Urinary bladder (tissue), 3 donors: ENCODE measurements at regions not wholly inside any gene's neighbourhood (a gene's known extent, or its start where the extent isn't known, plus 50 kb on each side); places are given as distances from the start of the nearest gene placed in this dataset.

ENCODE experiments used
- DNase-seq: peaks from one replicate; pipeline ENCODE4 v3.0.0-alpha.2; 2015; ENCODE audit errors: extremely low spot score
- H3K27ac ChIP-seq: one replicate; pipeline ENCODE4 v1.5.1; 2013; ENCODE audit warnings: low read depth, mild to moderate bottlenecking, moderate library complexity
- H3K36me3 ChIP-seq: one replicate; pipeline ENCODE4 v1.6.1; 2013; ENCODE audit warnings: mild to moderate bottlenecking, moderate library complexity; ENCODE audit not compliant: insufficient read depth
- H3K4me1 ChIP-seq: one replicate; pipeline ENCODE4 v1.6.1; 2013; ENCODE audit warnings: mild to moderate bottlenecking, moderate library complexity; ENCODE audit not compliant: insufficient read depth
- H3K4me3 ChIP-seq: one replicate; pipeline ENCODE4 v1.5.1; 2013; ENCODE audit warnings: low read depth, low read length
- WGBS: extraction: QIAGEN DNeasy Blood & Tissue Kit; methylation state at CpG from one replicate; pipeline ENCODE4 v1.1.7; 2013; 5-methylcytosine and 5-hydroxymethylcytosine counted together
- donor health status: healthy with polysubstance abuse.
- donor health status: healthy.

DNA sequence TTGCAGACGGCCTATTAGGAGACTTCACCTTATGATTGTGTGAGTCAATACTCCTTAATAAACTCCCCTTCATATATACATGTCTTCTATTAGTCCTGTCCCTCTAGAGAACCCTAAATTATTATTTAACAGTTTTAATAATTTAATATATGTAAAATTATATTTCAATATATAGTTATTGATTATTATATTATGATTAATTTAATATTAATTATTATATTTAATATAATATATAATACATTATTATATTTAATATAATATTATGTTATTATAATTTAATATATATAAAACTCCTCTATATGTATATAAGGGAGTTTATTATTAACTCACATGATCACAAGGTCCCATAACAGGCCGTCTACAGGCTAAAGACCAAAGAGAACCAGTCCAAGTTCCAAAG, 533.2 kb downstream of the ARAP2 start:
- Histone ChIP-seq H3K4me3 (no peak overlapping the region), H3K4me1 (no peaks in the 10 kb centered on the region), H3K36me3 (no peaks in the 10 kb centered on the region), H3K27ac (no peak overlapping the region)
- 89% methylated on average over 2 of the region's 2 CpGs for WGBS
- DNase-seq, result no peak

DNA sequence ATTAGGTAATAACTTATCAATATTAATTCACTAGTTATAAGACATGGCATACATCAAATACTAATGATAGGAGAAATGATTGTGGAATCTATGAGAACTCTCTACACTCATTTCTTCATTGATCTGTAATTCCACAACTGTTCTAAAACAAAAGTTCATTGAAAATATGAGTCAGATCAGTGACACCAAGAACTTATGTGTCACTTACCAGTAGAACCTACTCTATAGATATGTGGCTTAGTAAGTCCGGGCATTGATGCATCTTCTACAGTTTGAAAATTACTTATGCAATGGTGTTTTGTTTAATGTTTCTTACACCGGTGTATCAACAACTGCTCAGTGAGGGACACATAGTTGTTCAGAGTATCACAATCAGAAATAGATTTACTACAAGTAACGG, 520.3 kb downstream of the ARAP2 start:
- Histone ChIP-seq H3K27ac (no peak overlapping the region), H3K4me3 (no peak overlapping the region), H3K4me1 (no peaks in the 10 kb centered on the region), H3K36me3 (no peaks in the 10 kb centered on the region)
- no peak for DNase-seq
- WGBS, result 95% methylated on average over 3 of the region's 3 CpGs

DNA sequence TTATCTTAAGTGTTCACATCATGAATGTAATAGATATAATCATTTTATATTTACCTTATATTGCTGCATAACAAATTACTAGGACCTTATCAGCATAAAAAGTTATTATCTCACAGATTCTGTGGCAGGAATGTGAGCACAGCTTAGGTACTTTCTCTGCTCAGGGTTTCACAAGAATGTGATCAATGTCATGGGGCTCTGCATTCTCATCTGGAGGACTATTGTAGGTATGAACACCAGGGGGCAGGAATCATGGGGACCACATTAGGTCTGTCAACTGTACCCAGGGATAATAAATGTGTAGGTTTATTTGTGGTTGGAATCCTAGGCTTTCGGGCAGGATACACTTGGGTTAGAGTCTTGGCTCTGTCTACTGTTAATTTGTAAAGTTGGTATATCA, 519.2 kb downstream of the ARAP2 start:
- no peak overlapping the region for H3K27ac ChIP-seq
- no peak for DNase-seq
- H3K4me3 ChIP-seq, result no peak overlapping the region
- WGBS, result 90% methylated on average over 1 of the region's 1 CpG
- no peaks in the 10 kb centered on the region for H3K36me3 ChIP-seq
- H3K4me1 ChIP-seq, result no peaks in the 10 kb centered on the region

DNA sequence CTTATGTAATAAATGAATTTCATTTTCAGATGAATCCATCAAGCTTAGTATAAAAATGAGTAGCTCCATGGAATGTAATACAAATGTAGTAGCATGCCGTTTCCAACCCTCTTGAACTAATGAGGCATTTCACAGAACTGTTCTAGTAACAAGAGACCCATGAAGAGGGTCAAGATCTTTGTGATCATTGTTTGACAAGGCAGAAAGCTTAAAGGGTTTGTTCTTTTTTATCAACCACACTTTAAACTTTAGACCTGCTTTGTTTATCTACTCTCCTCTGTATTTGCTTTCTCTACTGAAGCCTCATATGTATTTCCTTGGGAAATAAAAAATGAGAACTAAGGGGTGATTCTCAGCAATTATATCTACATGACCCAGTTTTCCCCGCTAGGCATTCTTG, 513.9 kb downstream of the ARAP2 start:
- H3K27ac ChIP-seq, result no peak overlapping the region
- no peak for DNase-seq
- 85% methylated on average over 2 of the region's 2 CpGs for WGBS
- H3K36me3 ChIP-seq, result no peaks in the 10 kb centered on the region
- H3K4me3 ChIP-seq, result no peak overlapping the region
- H3K4me1 ChIP-seq, result no peaks in the 10 kb centered on the region

DNA sequence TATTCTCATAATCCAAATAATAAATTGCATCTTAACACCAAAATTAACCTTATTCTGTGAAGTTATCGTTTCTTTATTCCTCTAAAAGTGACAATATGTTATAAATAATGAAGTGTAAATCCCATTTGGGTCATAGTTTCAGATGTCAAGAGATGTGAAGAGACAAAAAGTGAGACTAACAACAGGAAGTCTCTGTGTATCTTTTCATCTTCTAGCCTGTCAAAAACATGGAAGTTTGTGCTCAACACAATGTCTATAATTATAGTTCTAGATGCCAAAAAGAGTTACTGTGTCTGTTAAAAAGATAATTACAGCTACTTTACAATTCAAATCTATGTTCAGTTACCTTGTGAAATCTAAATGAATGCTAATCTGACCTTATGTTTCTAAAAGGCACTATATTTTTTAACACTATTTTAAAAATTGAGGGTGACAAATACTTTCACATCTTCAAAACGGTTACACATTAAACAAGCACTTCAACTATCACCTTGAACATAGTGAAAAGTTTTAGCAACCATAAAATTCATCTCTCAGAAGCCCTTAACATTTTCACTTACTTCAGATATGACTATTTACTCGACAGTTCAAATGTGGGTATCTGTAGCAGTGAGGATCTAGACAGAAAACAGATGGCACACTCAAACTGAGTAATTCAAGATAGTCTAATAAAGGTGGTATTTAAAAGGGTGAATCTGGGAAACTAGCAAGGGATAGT, 509.8 kb downstream of the ARAP2 start:
- Histone ChIP-seq H3K4me3 (no peak overlapping the region), H3K27ac (no peak overlapping the region), H3K36me3 (no peaks in the 10 kb centered on the region), H3K4me1 (no peaks in the 10 kb centered on the region)
- DNase-seq, result no peak
- WGBS, result 45% methylated on average over 3 of the region's 3 CpGs

DNA sequence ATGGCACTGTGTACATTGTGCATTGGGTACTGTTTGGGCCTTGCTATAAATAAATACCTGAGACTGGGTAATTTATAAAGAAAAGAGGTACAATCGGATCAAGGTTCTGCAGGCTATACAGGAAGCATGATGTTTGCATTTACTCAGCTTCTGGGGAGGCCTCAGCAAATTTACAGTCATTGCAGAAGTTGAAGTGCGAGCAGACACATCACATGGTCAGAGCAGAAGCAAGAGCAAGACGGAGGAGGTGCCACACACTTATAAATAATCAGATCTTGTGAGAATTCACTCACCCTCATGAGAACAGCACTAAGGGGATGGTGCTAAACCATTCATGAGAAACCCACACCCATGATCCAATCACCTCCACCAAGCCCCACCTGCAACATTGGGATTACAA, 505.0 kb downstream of the ARAP2 start:
- WGBS, result 70% methylated on average over 3 of the region's 3 CpGs
- H3K4me1 ChIP-seq, result no peaks in the 10 kb centered on the region
- no peak overlapping the region for H3K27ac ChIP-seq
- no peak for DNase-seq
- no peak overlapping the region for H3K4me3 ChIP-seq
- no peaks in the 10 kb centered on the region for H3K36me3 ChIP-seq

DNA sequence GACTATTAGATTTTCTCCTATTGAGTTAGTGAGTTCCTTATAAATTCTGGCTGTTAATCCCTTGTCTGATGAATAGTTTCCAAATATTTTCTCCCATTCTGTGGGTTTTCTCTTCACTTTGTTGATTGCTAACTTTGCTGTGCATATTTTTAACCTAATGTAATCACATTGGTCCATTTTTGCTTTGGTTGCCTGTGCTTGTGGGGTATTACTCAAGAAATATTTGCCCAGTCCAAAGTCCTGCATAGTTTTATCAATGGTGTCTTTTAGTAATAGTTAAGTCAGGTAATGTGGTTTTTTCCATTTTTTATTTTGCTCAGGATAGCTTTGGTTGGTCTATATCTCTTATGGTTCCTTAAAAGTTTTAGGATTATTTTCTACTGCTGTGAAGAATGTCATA, 490.3 kb downstream of the ARAP2 start:
- Histone ChIP-seq H3K4me1 (no peaks in the 10 kb centered on the region), H3K4me3 (no peak overlapping the region), H3K36me3 (no peaks in the 10 kb centered on the region), H3K27ac (no peak overlapping the region)
- DNase-seq, result no peak

DNA sequence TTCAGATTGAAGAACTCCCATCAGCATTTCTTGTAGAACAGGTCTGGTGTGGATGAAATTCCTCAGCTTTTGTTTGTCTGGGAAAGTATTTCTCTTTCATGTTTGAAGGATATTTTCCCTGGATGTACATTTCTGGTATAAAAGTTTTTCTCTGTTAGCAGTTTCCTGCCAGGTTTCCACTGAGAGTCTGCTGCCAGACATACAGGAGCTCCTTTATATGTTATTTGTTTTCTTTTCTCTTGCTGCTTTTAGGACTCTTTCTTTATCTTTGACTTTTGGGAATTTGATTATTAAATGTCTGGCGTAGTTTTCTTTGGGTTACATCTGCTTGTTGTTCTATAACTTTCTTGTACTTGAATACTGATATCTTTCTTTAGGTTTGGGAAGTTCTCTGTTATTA, 486.5 kb downstream of the ARAP2 start:
- Histone ChIP-seq H3K4me1 (no peaks in the 10 kb centered on the region), H3K36me3 (no peaks in the 10 kb centered on the region), H3K27ac (no peak overlapping the region), H3K4me3 (no peak overlapping the region)
- 49% methylated on average over 1 of the region's 1 CpG for WGBS
- DNase-seq, result no peak

DNA sequence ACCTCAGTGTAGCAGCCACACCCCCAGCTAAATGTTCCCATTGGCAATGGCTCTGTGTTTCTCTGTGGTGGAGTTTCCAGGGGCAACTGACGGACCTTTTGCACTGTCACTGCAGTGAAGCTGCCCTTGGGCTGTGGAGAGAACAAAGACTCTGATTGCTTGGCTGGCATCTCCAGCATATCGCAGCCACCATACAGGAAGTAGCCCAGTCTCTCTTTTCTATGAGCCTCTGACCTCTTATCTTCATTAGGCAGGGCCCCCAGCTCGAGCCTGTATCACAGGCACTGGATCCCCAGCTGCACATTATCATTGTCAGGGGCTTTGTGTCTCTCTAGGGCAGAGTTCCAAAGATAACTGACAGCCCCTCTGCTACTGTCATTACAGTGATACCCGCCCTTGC, 483.5 kb downstream of the ARAP2 start:
- H3K4me3 ChIP-seq, result no peak overlapping the region
- no peak overlapping the region for H3K27ac ChIP-seq
- H3K36me3 ChIP-seq, result no peaks in the 10 kb centered on the region
- no peaks in the 10 kb centered on the region for H3K4me1 ChIP-seq
- WGBS, result 49% methylated on average over 4 of the region's 4 CpGs
- DNase-seq, result no peak

DNA sequence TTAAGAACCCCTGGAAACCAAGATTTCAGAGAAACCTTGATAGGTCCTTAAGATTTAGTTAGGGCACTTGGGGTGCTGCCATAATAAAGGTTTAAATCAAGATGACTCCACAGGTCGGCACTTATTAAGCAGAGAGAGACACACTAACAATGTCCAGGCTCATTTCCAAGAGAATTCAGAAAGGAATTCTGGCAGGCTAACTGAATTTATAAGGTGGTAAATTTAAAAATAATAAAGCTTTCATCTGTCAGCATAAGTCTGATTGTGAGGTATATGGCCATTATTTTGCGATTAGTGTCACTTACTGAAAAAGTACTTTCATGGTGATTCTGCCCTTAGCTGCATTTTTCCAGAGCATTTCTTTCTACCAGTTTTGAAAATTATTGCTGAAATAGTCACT, 472.7 kb downstream of the ARAP2 start:
- no peak overlapping the region for H3K4me3 ChIP-seq

DNA sequence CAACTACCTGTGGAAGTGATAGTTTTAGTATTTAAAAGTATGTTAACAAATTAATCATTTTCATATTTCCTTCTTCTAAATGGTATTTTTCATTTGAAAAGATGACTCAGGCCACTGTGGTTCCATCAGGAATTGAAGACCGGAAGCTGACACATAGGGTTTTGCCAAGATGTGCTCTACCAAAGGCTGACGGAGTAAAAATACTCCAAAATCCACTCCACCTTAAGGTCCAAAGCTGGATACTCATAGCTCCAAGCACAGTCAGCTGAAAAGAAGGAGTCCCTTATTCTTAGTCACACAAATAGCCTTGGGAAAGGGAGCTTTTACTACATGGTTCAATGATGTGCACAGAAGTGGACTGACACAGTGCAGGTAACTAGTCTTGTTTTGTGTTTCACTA, 472.0 kb downstream of the ARAP2 start:
- Histone ChIP-seq H3K4me3 (no peak overlapping the region), H3K27ac (no peak overlapping the region), H3K4me1 (no peaks in the 10 kb centered on the region), H3K36me3 (no peaks in the 10 kb centered on the region)
- DNase-seq, result no peak
- 82% methylated on average over 2 of the region's 2 CpGs for WGBS

More for the DNA sequence above, 472.7 kb downstream of the ARAP2 start:
- Histone ChIP-seq H3K36me3 (no peaks in the 10 kb centered on the region), H3K27ac (no peak overlapping the region), H3K4me1 (no peaks in the 10 kb centered on the region)
- 35% methylated on average over 2 of the region's 2 CpGs for WGBS
- DNase-seq, result no peak

DNA sequence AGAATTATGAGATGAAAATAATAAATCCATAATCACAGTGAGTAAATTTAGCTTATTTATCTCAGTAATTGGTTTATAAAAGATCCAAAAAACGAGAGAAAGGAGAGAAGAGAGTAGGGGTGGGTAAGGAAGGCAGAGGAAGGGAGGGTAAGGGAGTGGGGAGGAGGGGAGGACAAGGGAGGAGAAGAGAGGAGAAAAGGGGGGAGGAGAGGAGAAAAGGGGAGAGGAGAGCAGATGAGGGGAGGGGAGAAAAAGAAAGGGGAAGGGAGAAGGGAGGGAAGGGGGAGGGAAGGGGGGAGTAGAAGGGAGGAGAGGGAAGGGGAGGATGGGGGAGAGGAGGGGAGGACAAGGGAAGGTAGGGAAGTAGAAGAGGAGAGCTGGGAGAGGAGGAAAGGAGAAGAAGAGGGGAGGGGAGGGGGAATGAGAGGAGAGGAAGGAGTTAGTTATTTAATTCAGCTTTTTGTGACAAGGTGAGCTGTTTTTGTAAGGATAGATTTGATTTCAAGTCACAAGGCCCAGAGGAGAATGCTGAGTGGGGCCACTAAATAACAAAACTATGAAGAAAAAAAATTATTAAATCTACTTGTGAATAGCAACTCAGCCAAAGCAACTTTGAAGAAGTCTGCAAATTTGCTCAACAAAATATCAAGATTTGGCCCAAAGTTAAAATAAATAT, 454.3 kb downstream of the ARAP2 start:
- H3K4me1 ChIP-seq, result no peaks in the 10 kb centered on the region
- H3K27ac ChIP-seq, result no peak overlapping the region
- WGBS, result 25% methylated on average over 1 of the region's 1 CpG
- H3K4me3 ChIP-seq, result no peak overlapping the region
- H3K36me3 ChIP-seq, result no peaks in the 10 kb centered on the region
- no peak for DNase-seq

DNA sequence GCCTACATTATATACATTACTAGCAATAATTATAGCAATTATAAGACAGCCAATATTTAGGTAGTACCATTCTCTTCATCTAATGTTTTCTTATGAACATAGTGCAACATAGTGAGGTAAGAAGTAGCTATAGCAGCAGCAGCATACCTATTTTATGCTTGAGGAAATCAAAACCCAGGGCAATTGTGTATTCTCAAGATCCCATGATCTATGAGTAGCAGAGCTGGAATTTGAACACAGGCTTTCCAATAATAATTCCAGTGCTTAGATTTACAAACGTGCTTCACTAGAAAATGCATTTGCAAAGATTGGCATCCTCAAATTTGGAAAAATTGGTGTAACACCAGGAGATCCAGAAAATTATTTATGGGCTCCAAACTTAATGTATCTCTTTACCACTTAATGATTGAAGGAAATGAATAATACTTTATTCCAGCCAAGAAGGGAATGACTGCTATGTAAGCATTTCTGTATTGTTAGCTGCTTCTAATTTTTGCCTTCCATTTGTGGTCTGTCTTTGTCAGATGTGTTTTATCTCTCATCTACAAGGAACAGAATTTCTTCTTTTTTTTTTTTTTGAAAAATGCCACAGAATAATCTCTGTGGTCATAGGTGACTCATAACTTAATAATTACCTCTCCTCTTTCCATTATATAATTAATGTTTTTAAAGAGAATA, 451.1 kb downstream of the ARAP2 start:
- H3K36me3 ChIP-seq, result no peaks in the 10 kb centered on the region
- no peak for DNase-seq
- H3K27ac ChIP-seq, result no peak overlapping the region
- WGBS, result 30% methylated on average over 1 of the region's 1 CpG
- no peaks in the 10 kb centered on the region for H3K4me1 ChIP-seq
- H3K4me3 ChIP-seq, result no peak overlapping the region

DNA sequence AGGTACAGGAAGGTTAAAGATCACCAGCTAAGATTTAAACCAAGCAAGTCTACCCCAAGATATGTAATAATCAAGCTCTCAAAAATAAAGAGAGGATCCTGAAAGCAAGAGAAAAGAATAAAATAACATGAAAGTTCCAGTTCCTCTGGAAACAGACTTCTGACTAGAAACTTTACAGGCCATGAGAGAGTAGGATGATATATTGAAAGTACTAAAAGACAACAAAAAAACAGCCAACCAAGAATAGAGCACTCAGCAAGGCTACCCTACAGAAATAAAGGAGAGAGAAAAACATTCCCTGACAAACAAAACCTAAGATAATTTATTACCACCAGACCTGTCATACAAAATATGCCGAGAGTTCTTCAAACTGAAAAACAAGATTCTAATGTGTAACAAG, 450.5 kb downstream of the ARAP2 start:
- no peak overlapping the region for H3K4me3 ChIP-seq
- H3K27ac ChIP-seq, result no peak overlapping the region
- 85% methylated on average over 1 of the region's 1 CpG for WGBS
- DNase-seq, result no peak
- no peaks in the 10 kb centered on the region for H3K36me3 ChIP-seq
- no peaks in the 10 kb centered on the region for H3K4me1 ChIP-seq
